Fibroblast of lung (primary cell): ENCODE measurements at regions not wholly inside any gene's neighbourhood (a gene's known extent, or its start where the extent isn't known, plus 50 kb on each side); places are given as distances from the start of the nearest gene placed in this dataset.

Source experiments
- EZH2 ChIP-seq: IDR thresholded peaks from 2 replicates; pipeline ENCODE4 v1.5.1; 2012; ENCODE audit warnings: low read length, control low read depth, mild to moderate bottlenecking; ENCODE audit errors: missing control alignments
- TF ChIP-seq, protein P1 (sequence below), 2 donors: IDR thresholded peaks in 1 of 2; conservative IDR thresholded peaks in 1 of 2; 1 replicate in 1 of 2; 2 replicates in 1 of 2; pipeline ENCODE4 v1.5.1; 2011 to 2012; ENCODE audit warnings: low read length in 2 of 2, control low read depth in 1 of 2, inconsistent platforms in 1 of 2, low read depth in 1 of 2, mild to moderate bottlenecking in 1 of 2

DNA sequence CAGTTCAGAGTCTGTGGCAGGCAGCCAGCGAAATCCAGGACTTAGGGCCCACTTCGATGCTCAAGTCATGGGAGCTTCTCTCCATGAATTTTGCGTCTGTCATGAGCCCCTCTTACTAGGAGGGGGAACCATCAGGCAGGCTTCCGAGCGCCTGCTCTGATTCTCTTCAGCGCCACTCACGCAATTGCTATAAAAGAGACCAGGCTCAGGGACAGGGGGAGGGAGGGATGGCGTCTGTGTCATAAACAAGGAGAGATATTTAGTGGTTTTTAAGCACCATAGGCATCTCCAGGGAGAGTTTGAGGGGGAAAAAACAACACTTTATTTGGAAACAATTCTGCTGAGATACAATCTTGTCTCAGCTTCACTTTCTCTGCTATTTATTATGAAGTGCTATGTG, 60.6 kb downstream of the NAV1 start:
- TF ChIP-seq, protein P1, sequence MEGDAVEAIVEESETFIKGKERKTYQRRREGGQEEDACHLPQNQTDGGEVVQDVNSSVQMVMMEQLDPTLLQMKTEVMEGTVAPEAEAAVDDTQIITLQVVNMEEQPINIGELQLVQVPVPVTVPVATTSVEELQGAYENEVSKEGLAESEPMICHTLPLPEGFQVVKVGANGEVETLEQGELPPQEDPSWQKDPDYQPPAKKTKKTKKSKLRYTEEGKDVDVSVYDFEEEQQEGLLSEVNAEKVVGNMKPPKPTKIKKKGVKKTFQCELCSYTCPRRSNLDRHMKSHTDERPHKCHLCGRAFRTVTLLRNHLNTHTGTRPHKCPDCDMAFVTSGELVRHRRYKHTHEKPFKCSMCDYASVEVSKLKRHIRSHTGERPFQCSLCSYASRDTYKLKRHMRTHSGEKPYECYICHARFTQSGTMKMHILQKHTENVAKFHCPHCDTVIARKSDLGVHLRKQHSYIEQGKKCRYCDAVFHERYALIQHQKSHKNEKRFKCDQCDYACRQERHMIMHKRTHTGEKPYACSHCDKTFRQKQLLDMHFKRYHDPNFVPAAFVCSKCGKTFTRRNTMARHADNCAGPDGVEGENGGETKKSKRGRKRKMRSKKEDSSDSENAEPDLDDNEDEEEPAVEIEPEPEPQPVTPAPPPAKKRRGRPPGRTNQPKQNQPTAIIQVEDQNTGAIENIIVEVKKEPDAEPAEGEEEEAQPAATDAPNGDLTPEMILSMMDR (conservative IDR thresholded peaks at IDR 0.05 in 1 of 2, IDR thresholded peaks at IDR 0.05 in 1 of 2; ENCODE audit: low read depth in 1 of 2, low read length in 2 of 2) = no peak
- no peak for TF ChIP-seq EZH2
